ENCODE measurements at regions not wholly inside any gene's neighbourhood (a gene's known extent, or its start where the extent isn't known, plus 50 kb on each side); places are given as distances from the start of the nearest gene placed in this dataset.
"Not testable (repeated sequence)": the region's sequence is repeated elsewhere in the genome, so short reads cannot be mapped to it uniquely, and the experiment has no call there.

- TF ChIP-seq POLR2A (IDR thresholded peaks at IDR 0.05; ENCODE audit: low read length) (no peak), GATA1 (IDR thresholded peaks at IDR 0.05; ENCODE audit: low read depth, low read length) (no peak)
- DNase-seq: no peak
Observed at GRCh38 chr6:113701552-113702254, 155.4 kb upstream of the MARCKS start.

- no peak for TF ChIP-seq POLR2A (IDR thresholded peaks at IDR 0.05; ENCODE audit: low read length)
- no peak for TF ChIP-seq GATA1 (IDR thresholded peaks at IDR 0.05; ENCODE audit: low read depth, low read length)
- no peak for DNase-seq
Observed at GRCh38 chr6:113707194-113707593, 150.0 kb upstream of the MARCKS start.

DNA sequence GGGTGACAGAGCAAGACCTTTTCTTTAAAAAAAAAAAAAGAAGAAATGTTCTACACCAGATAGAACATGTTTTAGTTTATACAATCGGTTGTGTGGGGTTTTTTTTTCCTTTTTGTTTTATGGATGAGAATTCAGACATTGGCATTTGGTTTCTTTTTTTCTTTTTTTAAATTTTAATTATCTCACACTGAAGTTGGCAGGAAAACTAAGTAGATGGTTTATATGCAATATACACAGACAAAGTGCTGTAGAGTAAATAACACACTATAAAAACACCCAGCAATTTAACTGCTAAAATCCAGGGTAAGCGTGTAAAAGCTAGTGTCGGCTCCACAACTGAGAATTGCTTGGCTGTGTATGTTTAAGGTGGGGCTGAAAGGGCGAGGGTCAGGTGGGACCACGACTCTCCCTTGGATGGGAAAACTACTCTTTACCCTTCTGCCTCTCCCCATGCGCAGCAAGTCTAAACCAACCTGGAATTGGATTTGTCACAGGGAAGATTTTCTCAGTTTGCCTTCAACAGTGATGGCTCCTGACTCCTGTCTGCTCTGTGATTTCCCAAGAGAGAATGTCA lies 147.1 kb upstream of the MARCKS start:
- no peak for DNase-seq
- no peak for TF ChIP-seq GATA1 (IDR thresholded peaks at IDR 0.05; ENCODE audit: low read depth, low read length)
- no peak for TF ChIP-seq POLR2A (IDR thresholded peaks at IDR 0.05; ENCODE audit: low read length)

DNA sequence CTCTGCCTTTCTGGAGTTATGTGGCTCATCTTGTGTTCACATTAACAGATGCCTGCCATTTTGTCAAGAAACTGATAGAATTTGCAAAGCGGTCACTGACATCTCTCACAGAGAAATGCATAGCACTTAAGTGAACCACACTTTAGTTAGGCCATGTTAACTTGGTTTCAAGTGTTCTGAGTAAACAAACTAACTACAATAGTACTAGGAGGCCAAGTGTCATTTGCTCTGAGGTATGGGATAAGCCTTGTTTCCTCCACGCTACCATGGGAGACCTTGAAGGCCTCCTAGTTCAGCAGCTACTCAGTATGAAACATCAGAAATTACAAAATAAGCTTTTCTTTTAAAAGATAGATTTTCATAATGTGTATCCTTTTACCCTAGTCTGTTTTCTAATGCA lies 143.5 kb upstream of the MARCKS start:
- no peak for DNase-seq
- TF ChIP-seq GATA1 (IDR thresholded peaks at IDR 0.05; ENCODE audit: low read depth, low read length): no peak
- no peak for TF ChIP-seq POLR2A (IDR thresholded peaks at IDR 0.05; ENCODE audit: low read length)

DNA sequence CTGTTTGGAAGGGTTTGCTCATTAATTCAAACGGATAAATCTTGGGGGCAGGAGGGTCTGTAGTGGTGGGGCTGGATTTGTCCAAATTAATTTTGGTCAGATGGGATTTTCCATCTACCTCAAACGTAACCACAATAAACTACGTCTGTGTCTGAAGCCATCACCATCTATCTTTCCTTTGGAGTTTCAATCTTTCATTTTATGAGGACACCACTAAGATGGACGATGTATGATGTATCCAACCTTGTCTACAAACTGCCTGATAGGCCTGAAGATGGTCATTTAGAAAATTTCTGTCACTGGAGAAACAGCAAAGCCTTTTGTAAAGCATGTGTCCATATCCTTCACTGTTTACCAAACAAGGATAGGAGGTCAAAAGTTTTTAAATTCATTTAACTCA lies 138.6 kb upstream of the MARCKS start:
- DNase-seq: no peak
- TF ChIP-seq GATA1 (IDR thresholded peaks at IDR 0.05; ENCODE audit: low read depth, low read length) (no peak), POLR2A (IDR thresholded peaks at IDR 0.05; ENCODE audit: low read length) (no peak)

DNA sequence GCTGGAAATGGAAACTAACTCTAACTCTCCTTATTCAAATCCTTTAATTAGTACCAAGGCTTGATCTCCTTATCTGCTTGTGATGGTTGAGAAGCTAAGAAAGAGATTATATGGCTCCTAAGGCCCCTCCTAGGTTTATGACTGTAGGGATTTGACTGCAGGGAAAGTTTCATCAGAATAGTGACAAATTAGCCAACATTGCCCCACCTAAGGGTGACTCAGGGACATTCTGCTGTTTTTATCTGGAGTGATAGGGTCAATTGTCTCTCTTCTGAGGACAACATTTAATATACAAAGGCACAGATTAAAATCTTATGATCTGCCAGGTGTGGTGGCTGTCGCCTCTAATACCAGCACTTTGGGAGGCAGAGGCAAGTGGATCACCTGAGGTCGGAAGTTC lies 138.1 kb upstream of the MARCKS start:
- peak in 1 of 2 experiments; percentile 1 for DNase-seq
- no peak for TF ChIP-seq POLR2A (IDR thresholded peaks at IDR 0.05; ENCODE audit: low read length)
- TF ChIP-seq GATA1 (IDR thresholded peaks at IDR 0.05; ENCODE audit: low read depth, low read length): no peak

GRCh38 chr6:113719545-113719944 lies 137.6 kb upstream of the MARCKS start:
- DNase-seq: no peak
- TF ChIP-seq GATA1 (IDR thresholded peaks at IDR 0.05; ENCODE audit: low read depth, low read length) (no peak), POLR2A (IDR thresholded peaks at IDR 0.05; ENCODE audit: low read length) (no peak)

GRCh38 chr6:113723182-113723581 lies 134.0 kb upstream of the MARCKS start:
- no peak for DNase-seq
- no peak for TF ChIP-seq POLR2A (IDR thresholded peaks at IDR 0.05; ENCODE audit: low read length)
- no peak for TF ChIP-seq GATA1 (IDR thresholded peaks at IDR 0.05; ENCODE audit: low read depth, low read length)

- DNase-seq: not testable (repeated sequence)
Observed at GRCh38 chr6:113724927-113725326, 132.2 kb upstream of the MARCKS start.

DNA sequence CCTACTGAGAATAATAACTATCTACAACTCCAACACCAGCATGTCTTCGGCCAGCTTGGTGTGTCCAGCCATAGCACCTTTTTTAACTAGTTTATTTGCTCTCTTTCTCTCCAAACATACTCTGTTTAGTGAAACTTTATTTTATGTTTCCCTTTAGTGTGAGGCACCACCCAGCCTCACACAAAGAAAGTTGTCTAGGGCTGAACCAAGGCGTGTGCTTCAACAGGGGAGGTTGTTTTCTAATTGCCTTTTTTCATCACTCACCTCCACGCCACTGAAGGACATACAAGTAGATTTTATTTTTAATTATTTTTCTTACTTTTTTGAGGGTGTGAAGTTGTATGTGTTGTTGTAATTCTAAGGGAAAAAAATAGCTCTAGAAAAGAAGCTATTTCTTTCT lies 125.6 kb upstream of the MARCKS start:
- DNase-seq: no peak
- TF ChIP-seq POLR2A (IDR thresholded peaks at IDR 0.05; ENCODE audit: low read length) (no peak), GATA1 (IDR thresholded peaks at IDR 0.05; ENCODE audit: low read depth, low read length) (no peak)

DNA sequence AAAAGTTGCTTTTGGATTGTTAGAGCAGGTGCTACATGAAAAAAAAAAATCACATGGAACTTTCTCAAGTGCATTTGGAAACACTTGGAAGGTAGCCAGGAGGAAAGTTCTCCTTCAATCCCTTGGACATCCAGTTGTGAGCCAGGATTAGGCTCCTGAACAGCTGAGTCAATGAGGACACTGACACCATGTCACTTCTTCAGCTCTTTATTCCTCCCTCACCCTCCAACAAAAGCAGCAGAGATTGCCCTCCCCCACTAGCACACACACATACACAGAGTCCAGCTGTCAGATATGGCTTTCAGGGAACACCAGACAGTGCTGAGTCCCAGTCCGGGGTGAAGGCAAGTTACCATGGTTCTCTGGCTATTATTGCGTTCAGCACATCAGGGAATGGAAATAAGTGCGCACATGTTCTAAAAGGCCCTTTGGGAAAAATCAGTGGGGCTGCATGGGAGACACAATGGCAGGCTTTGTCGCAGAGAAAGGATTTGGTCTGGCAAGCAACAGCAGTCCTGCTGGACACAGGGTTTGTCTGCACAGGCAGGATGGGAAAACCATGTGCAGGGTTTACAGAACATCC lies 124.7 kb upstream of the MARCKS start:
- TF ChIP-seq GATA1 (IDR thresholded peaks at IDR 0.05; ENCODE audit: low read depth, low read length): no peak
- TF ChIP-seq POLR2A (IDR thresholded peaks at IDR 0.05; ENCODE audit: low read length): no peak
- no peak for DNase-seq

DNA sequence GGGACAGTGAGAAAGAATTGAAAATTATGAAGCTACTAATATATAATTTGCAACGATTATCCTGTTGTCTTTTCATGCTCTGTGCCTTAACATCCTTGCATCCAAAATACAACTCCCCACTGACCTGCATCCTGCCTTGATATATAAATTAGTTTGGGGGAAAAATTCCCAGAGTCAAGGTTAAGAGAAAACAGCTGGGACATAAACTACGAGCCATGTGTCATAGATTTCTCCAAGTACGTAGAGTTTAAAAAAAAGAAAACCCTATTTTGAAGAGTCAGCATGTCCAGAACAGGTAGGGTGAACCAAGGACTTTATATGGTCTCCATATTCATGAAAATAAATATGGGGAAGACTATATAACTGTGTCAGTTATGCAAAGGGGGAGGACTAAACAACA lies 123.8 kb upstream of the MARCKS start:
- no peak for DNase-seq
- TF ChIP-seq GATA1 (IDR thresholded peaks at IDR 0.05; ENCODE audit: low read depth, low read length): no peak
- no peak for TF ChIP-seq POLR2A (IDR thresholded peaks at IDR 0.05; ENCODE audit: low read length)

DNA sequence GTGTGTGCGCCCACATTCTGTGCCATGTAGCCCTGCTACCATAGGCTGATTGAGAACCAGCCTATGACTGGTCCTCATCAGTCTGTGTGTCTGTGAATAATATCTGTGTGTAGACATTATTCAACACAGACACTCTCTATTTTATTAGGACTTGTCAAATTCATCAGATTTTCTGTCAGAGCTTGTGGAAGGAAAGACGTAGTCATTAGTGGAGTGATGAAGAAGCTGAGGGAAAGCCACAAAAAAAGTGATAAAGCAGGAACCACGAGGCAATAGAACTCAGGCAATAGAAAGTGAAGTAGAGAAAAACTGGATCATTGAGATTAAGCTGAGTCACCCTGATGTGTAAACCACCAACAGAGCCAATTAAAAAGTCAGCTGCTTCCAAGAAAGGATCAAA lies 122.2 kb upstream of the MARCKS start:
- no peak for DNase-seq
- TF ChIP-seq POLR2A (IDR thresholded peaks at IDR 0.05; ENCODE audit: low read length): no peak

DNA sequence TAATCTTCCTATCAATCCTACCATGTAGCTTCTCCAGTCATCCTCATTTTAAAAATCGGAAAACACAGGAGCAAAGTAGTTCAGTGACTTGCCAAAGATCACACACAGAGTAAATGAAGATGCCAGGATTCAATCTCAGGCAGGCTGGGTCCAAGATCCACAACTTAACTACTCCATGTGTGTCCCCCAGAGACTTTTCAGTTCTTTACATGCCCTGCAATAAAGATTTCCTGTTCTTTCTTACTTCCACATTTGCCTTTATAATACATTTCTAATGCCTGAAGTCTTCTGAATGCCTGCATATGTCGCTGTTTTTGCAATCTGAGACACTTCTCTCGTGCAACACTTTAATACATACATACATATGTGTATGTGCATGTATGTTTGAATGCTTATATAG lies 121.7 kb upstream of the MARCKS start:
- TF ChIP-seq GATA1 (IDR thresholded peaks at IDR 0.05; ENCODE audit: low read depth, low read length): no peak
- no peak for TF ChIP-seq POLR2A (IDR thresholded peaks at IDR 0.05; ENCODE audit: low read length)
- no peak for DNase-seq

DNA sequence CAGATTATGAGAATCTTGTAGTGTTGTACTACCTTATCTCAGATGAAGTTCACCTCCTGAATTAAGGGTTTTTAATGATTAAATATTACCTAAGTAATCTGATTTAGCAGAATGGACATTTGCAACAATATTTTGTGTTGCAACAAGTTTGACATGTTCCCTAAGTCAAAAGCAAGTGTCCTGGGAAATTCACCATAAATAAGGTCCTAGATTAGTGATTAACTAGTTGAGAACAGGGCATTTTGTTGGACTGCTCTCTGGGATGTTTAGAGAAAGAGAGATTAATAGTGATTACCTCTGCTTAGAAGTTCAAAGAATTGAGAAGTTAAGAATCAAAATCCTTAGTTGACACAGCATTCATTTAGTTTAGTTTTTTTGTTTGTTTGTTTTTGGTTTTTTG lies 120.2 kb upstream of the MARCKS start:
- TF ChIP-seq POLR2A (IDR thresholded peaks at IDR 0.05; ENCODE audit: low read length) (no peak), GATA1 (IDR thresholded peaks at IDR 0.05; ENCODE audit: low read depth, low read length) (no peak)

More for the DNA sequence above, 120.2 kb upstream of the MARCKS start:
- DNase-seq: no peak
